8988T (cell line): ENCODE measurements at regions not wholly inside any gene's neighbourhood (a gene's known extent, or its start where the extent isn't known, plus 50 kb on each side); places are given as distances from the start of the nearest gene placed in this dataset.

Experiments used
- DNase-seq: peaks from one replicate; pipeline ENCODE4 v3.0.0; 2011

- no peak for DNase-seq
Measured at GRCh38 chr5:2015124-2015848, 132.6 kb upstream of the IRX4 start.

- no peak for DNase-seq
Measured at GRCh38 chr5:2014058-2014610, 131.4 kb upstream of the IRX4 start.

GRCh38 chr5:2013301-2014057 is 130.8 kb upstream of the IRX4 start:
- no peak for DNase-seq

GRCh38 chr5:2012885-2013284 is 130.2 kb upstream of the IRX4 start:
- DNase-seq: no peak

- DNase-seq: no peak
Measured at GRCh38 chr5:2011481-2012411, 129.0 kb upstream of the IRX4 start.

GRCh38 chr5:2010940-2011339 is 128.2 kb upstream of the IRX4 start:
- DNase-seq: no peak

- no peak for DNase-seq
Measured at GRCh38 chr5:2009986-2010914, 127.5 kb upstream of the IRX4 start.

- DNase-seq: no peak
Measured at GRCh38 chr5:2008851-2009629, 126.3 kb upstream of the IRX4 start.

- no peak for DNase-seq
Measured at GRCh38 chr5:2007878-2008501, 125.3 kb upstream of the IRX4 start.

GRCh38 chr5:2007496-2007877 is 124.8 kb upstream of the IRX4 start:
- DNase-seq: no peak

- DNase-seq: no peak
Measured at GRCh38 chr5:2006971-2007291, 124.2 kb upstream of the IRX4 start.

GRCh38 chr5:2006193-2006970 is 123.7 kb upstream of the IRX4 start:
- no peak for DNase-seq

GRCh38 chr5:2005101-2006041 is 122.6 kb upstream of the IRX4 start:
- no peak for DNase-seq

- no peak for DNase-seq
Measured at GRCh38 chr5:2003690-2004365, 121.1 kb upstream of the IRX4 start.

- no peak for DNase-seq
Measured at GRCh38 chr5:2003206-2003605, 120.5 kb upstream of the IRX4 start.

- no peak for DNase-seq
Measured at GRCh38 chr5:2001300-2001699, 118.6 kb upstream of the IRX4 start.

GRCh38 chr5:2000591-2000990 is 117.9 kb upstream of the IRX4 start:
- no peak for DNase-seq

GRCh38 chr5:1999794-2000193 is 117.1 kb upstream of the IRX4 start:
- DNase-seq: no peak
